Dedifferentiated amniotic fluid mesenchymal stem cell (primary cell): ENCODE measurements at regions not wholly inside any gene's neighbourhood (a gene's known extent, or its start where the extent isn't known, plus 50 kb on each side); places are given as distances from the start of the nearest gene placed in this dataset.
A peak's percentile ranks its signal among the peaks of the same experiment; 100 is the strongest.
"Not testable (repeated sequence)": the region's sequence is repeated elsewhere in the genome, so short reads cannot be mapped to it uniquely, and the experiment has no call there.

Experiments used
- DNase-seq: peaks from one replicate; pipeline ENCODE4 v3.0.0-alpha.2; 2016; ENCODE audit errors: extremely low spot score

DNA sequence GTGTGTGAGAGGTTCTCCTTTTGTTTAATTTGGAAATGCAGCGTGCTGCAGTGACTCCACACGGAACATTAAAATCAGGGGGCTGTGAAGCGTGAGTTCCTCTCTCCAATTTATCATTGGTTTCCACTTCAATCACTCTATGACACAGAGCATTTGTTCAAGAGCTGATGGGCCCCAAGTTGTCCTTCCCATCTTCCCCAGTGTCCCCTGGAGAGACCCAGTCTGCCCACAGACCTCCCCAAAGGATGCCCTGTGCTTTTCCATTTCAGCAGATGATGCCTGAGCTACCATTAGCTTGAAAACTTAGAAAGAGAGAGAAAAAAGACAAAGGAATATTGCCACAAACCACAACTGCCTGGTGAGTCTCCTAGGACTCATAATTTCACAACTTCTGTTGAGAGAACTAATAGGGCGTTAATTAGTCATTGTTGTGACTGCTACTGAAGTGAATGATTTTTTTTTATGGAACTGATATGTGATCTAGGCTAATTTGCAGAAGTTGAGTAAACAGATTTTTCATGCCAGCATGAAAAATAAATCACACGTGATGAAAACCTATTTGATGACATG lies 772.7 kb downstream of the SEMA5A start:
- DNase-seq = no peak

DNA sequence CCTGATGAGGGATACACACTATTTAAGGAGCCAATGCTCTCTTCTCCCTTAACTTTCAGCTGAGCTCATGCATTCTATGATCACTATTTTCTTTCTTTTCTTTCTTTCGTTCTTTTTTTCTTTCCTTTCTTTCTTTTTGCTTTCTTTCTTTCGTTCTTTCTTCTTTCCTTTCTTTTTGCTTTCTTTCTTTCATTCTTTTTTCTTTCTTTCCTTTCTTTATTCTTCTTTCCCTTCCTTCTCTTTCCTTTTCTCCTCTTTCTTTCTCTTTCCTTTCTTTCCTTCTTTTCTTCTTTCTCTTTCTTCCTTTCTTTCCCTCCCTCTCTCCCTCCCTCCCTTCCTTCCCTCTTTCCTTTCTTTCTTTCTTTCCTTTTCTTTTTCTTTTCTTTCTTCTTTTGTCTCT lies 761.2 kb downstream of the SEMA5A start:
- DNase-seq = no peak

DNA sequence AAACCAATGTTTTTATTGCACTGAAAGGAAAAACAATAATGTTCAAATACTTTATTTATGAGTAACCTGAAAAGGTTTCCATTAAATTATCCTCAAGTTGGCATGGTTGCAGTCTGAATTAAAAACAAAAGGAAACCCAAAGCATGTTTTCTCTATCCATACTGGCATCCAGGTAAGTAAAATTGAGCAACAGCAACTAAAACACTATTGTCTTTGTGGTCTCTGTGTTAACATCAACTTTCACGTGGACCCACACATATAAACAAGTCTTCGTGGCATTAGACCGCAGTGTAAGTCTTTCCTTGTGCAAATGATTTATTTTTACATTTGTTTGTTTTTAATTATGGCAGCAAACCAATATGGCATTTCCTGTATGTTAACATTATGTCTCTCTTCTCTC lies 757.6 kb downstream of the SEMA5A start:
- no peak for DNase-seq

DNA sequence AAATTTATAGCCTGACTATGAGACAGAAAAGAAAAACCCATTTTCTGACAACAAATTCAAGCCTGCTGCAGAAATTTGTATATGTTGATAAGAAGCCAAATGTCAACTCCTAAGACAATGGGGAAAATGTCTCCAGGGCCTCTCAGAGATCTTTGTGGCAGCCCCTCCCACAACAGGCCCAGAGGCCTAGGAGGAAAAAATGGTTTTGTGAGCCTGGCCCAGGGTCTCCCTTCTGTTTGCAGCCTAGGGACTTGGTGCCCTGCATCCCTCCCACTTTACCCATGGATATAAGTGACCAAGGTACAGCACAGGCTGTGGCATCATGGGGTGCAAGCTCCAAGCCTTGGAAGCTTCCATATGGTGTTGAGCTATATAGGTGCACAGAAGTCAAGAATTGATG lies 740.2 kb downstream of the SEMA5A start:
- DNase-seq = no peak

DNA sequence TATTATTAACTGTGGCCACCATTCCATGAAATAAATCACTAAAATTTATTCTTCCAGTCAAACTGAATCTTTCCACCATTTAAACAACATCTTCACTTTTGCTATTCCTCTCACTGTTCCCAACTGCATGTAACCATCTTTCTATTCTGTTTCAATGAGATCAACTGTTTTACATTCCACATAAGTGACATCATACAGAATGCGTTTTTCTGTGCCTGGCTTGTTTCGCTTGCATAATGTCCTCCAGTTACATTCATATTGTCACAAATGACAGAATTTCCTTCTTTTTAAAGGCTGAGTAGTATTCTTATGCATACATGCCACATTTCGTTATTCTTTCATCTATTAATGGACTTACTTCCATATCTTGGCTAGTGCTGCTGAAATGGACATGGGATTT lies 738.2 kb downstream of the SEMA5A start:
- no peak for DNase-seq

DNA sequence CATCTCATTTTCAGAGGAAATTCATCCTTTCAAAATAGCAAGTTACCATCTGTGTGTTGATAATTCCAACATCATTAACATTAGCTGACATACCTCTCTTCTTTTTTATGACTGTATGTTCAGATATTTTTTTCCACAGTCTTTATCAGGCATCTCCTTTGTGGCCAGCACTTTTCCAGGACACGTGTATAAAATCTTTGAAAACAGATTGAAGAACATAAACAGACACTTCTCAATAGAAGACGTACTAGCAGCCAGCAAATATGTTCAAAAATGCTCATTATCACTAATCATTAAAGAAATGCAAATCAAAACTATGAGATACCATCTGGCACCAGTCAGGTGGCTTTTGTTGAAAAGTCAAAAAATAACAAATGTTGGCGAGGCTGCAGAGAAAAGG lies 734.3 kb downstream of the SEMA5A start:
- no peak for DNase-seq

DNA sequence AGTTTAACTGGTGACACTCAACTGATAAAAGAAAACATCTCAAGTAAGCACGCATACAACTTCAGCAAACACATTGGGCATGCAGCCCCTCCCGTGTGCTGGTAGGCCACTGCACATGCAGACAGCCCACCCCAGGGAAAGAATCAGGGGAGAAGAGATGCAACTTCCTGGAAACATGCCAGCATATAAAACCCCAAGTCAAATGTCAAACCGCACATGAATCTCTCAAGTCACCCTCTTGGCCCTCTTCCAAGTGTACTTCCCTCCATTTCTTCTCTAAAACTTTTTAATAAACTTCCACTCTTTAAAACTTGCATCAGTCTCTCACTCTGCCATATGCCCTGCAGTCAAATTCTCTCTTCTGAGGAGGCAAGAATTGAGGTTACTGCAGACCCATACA lies 732.7 kb downstream of the SEMA5A start:
- no peak for DNase-seq

DNA sequence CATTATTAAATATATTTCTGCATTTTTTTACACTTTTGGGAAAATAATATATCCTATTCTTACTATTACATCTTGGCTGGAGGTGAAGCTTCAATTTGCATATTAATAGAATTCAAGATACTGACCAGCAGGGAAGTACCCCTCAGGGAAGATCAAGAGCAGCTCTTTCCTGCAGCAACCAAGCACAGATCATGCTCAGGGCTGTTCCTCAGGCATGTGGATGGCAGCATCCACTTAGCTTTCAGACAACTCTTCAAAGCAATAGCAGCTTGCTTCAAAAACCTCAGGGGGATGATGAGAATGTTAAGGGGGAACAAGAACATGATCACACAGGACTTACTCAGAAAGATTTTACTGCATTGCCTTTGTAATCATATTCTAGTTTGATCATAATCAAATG lies 731.8 kb downstream of the SEMA5A start:
- DNase-seq = no peak

DNA sequence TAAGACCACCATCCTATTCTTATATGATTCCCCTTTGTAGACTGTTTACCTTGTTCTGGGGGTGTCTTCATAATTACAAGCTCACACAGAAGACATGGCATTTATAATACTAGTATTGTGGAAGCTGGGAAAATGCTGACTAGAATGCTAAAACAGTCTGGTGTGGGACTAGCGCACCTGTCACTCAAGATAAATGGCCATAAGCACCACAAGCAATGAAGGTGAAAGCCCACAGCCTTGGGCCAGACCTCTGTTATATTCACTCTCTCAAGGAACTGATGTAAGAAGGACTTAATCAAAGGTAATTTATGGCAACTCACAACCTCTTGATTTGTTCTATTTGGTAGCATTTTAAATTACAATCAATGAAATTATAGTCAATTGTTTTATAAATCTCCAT lies 721.5 kb downstream of the SEMA5A start:
- DNase-seq = no peak

DNA sequence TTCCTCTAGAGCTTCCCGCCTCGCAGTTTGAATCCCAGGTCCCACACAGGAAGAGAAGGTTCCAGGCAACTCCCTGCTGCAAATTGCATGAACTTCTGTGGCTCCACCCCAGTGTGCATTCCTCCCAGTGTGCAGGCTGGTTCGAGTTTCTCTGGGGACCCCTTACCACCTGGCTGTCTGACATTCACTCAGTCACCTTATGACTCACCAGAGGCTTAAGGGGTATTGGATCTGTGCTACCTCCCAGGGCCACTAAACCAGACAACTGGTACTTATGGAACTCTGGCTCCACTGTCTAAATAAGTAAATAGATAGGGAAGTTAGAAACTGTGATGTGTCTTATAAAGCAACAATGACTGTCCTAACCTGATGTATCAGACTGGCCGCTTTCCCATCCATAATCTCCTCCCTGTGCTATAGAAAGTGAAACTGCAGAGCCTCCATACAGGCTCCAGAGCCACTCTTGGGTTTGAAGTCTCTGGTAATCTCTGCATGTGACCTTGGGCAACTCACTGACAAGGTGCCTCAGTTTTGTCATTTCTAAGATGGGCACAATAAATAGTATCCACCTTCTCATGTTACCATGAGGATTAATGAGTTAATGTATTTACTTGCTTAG lies 720.6 kb downstream of the SEMA5A start:
- DNase-seq = no peak

DNA sequence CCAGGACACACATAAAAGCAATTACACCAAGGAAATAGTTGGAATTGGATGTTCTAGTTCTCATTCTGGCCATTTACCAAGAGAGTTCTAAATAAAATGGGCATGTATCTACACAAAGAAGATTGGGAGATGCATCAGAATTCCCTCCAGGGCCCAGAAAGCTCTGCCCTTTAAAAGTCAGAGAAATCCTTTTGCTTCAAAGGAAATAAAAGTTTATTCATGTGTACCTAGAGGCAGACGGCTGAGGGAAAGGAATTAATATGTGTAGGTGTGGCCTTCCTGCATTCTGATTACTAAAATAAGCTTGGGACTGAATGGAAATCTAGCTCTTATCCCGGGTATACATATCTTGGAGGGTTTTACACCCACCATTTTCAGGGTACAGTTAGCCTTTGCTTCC lies 719.4 kb downstream of the SEMA5A start:
- no peak for DNase-seq

DNA sequence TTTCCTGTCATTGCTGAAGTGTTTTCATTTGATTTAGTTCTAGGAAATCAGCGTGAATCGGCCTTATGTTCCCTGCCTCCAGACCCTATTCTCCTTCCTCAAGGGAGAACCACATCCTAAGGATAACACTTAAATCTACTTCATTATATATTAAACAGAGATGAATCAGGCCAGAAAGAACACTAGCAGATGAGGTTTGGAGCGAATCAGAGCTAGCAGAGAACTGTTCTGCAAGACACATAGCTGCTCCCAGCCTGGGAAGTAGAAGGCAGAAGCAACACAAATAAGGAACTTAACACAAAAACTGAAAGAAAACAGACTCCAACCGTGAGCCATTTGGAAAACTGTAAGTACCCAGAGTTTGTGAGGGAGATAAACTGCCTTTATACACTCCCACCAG lies 718.2 kb downstream of the SEMA5A start:
- DNase-seq = no peak

DNA sequence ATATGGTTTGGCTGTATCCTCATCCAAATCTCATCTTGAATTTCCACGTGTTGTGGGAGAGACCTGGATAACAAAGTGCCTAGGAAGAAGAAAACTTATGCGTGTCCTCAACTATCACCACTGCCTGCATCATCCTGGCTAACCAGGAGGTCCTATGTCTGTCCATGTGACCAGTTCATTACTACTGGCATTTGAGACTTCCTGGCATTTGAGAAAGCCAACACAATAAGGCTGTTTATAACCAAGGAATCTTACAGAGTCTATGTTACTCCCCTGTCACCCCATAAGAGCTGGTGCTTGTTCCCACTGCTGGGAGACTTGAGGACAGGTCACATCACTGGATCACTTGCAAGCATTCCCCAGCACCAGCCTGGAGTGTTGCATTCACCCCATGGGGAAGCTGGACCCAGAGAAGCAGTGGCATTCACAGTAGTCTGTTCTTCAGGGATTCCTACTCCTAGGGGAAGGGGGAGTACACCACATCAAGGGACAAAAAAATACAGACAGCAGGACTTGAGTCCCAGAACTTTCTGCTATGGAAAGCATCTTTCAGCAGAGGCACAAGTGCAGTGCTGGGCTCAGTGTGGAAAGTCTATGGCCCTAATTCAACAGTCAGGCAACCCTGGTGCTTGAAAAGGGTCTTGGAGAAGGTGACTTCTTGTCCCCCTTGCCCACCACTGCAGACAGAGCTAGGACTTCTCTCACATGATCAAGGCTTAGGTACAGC lies 717.1 kb downstream of the SEMA5A start:
- no peak for DNase-seq

DNA sequence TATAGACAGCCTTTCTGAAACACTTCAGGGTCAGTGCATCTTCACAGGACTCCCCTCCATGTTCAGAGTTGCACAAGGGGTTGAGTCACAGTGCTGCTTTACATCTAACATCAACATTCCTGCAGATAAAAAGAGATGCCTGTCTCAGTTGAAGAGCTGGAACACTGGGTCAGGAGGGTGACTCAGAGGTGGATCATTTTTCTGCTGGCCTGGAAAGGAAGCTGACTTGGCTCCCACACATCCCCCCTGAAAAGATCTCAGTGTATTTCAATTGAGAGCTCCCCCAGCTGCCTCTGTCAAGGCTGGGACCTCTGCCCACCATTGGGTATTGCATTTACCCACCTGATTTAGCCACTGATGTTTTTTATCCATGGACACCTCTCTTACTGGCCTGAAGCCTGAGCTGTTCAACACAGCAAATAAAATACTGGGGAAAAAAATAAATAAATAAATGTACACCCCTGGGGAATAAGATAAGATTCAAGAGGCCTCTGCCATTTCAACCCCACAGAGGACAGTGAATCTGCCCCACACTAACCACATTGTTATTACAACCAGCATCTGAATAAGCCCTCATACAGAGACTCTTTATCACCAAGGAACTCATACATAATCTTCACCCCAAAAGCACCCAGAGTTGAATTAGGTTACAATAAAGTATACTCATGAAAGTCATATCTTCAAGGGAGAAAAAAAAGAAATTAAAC lies 716.4 kb downstream of the SEMA5A start:
- DNase-seq = peak; percentile 91

DNA sequence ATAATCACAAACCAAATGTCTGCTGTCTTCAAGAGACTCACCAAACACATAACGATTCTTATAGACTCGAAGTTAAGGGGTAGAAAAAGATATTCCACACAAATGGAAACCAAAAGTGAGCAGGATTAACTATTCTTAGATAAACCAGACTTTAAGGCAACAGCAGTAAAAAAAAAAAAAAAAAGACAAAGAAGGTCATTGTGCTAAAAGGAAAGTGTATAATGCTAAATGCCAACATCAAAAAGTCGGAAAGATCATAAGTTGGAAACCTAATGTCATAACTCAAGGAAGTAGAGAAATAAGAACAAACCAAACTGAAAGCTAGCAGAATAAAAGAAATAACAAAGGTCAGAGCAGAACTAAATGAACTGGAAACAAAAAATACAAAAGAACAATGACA lies 714.6 kb downstream of the SEMA5A start:
- DNase-seq = no peak

DNA sequence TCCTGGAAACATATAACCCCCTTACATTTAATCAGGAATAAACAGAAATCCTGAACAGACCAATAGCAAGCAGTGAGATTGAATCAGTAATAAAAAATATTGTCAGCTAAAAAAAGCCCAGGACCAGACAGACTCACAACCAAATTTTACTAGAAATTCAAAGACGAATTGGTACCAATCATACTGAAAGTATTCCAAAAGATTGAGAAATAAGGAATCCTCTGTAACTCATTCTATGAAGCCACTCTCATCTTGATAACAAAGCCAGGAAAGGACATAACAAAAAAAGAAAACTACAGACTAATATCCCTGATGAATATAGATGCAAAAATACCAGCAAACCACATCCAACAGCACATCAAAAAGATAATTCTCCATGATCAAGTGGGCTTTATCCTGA lies 714.0 kb downstream of the SEMA5A start:
- no peak for DNase-seq

DNA sequence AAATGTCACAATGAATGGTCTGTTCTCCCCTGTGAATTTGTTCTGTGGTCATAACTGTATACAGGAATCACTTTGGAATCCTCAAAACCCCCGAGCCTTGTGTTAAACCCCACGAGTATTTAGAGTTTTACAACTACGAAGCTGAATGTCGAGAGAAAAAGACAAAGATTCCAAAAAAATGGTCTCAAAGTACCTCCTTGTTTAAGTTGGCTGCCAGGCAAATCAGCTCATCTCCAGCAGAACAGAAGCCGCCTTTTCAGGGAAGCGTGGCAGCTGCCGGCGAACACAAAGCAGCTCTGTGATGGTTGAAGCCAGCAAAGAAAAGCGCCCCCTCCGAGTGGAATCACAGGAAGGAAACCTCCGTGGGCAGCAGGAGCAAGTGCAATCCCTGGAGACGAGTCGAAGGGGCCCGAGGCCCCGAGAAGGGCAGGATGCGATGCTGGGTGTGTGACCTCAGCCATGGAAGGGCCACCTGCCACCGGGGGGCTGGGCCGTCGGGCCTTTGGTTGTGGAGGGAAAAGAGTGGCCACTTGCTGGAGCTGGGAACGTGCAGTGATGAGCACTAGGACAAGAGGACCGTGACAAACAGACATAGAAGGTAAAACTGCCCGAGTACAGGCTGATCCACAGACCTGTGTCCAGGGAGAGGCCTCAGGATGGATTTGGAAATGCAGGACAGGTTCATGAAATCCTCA lies 706.4 kb downstream of the SEMA5A start:
- no peak for DNase-seq

DNA sequence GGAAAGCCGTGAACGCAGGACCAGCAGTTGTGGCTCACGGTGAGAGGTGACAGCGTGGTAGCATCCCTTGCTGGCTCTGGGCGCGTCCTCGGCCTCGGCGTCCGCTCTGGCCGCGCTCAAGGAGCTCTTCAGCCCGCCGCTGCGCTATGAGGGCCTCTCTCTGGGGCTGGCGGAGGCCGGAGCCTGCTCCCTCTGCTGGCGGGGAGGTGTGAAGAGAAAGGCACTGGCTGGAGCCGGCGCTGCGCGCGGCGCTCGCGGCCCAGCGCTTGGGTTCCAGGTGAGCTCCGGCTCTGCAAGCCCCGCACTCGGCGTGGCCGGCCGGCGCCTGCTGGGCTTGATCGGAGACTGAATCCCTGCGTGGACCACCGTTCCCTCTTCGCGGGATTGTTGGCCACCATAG lies 705.6 kb downstream of the SEMA5A start:
- no peak for DNase-seq

DNA sequence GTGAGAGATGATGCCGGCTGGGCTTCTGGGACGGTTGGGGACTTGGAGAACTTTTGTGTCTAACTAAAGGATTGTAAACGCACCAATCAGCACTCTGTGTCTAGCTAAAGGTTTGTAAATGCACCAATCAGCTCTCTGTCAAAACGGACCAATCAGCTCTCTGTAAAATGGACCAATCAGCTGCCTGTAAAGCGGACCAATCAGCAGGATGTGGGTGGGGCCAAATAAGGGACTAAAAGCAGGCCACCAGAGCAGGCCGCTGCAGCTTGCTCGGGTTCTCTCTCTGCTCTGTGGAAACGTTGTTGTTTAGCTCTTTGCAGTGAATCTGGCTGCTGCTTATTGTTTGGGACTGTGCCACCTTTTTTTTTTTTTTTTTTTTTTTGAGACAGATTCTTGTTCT lies 705.1 kb downstream of the SEMA5A start:
- DNase-seq = not testable (repeated sequence)

DNA sequence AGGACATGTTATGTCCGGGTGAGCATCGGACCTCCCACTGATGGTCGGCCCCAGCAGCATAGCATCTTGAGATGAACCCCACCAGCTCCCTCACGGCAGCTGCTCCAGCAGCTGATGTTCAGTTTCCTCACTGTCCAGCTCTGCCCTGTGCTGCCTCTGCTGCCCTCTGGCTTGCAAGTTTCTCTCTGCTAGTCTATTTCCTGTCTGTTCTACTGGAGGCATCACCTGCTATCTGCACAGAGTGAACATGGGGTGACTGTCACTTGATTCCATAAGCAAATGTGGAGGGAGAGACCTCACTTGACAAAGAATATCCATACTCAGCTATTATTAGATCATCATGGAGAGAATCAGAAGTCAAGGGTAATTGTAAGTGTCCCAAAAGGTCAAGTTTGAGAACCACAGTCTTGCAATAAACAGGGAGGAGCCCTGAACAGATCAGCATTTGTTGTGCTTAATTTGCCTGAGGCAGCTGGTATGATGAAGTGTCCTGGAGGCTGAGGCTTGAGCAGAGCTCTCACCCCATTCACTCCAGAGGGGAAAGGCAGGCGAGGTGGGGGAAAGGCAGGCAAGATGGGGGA lies 702.8 kb downstream of the SEMA5A start:
- DNase-seq = no peak

DNA sequence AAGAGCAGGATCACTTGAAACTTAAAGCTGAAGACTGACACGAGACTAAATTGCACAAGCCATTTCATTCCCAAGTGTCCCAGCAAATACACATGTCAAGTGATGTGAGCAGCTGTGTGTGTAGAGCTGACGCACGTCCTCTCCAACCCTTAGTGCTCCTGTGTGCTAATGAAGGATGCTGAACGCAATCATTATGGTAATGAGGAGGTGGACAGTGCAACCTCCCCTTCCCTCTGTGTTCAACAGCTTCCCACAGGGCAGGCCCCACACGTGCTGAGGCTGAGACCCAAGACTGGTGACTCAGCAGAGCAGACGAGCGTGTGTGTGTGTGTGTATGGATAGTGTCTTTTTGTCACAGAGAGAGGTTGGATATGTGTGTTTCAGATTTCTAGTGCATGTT lies 702.1 kb downstream of the SEMA5A start:
- peak; percentile 21 for DNase-seq

DNA sequence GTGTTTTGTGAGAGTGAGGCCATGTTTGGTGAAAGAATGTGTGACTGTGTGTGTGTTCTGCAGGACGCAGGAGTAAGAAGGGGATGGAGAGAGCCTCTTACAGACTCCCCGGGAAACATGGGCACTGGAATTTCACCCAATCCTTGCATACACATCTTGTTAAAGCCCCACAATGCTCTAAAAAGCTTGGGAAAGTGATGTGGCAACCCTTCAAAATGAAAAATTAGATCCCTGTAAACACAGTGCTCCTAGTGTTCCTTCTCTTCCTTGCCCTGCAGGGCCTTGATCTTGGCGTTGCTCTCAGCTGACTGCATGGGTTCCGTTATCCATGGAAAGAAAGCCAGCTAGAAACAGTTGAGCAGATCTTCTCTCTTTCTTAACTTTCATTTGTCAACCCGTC lies 701.7 kb downstream of the SEMA5A start:
- DNase-seq = no peak
